ENCODE measurements at regions not wholly inside any gene's neighbourhood (a gene's known extent, or its start where the extent isn't known, plus 50 kb on each side); places are given as distances from the start of the nearest gene placed in this dataset.

DNA sequence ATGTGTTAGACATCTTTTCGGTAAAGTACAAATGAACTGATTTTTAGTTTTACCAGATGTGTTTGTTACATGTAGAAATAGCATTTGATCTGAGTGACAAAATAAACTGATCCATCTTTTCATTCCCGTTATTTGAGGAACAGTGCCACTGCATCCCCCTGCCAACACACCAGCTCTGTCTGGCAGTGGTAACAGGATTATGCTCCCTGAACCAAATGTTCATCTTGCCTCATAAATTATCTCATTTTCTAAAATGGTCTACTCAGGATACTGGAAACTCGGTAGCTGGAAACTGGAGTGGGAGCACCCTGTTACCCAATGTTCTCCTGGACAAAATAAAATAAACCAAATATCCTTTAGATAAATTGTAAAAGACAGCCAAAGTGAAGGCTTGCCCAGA is 171.6 kb downstream of the FAT4 start:
- Histone ChIP-seq H3K4me3 (replicated peaks in 1 of 3; ENCODE audit: insufficient read depth in 1 of 3, low read depth in 1 of 3, low read length in 3 of 3) (no peak overlapping the region), H3K9ac (replicated peaks; ENCODE audit: extremely low read depth, insufficient read depth, low read length) (no peak overlapping the region), H3K79me2 (ENCODE audit: control insufficient read depth, insufficient read depth, low read length) (no peaks in the 10 kb centered on the region), H3K9me3 (replicated peaks; ENCODE audit: control insufficient read depth, insufficient read depth, low read length) (no peaks in the 10 kb centered on the region), H2AFZ (ENCODE audit: low read depth, low read length) (no peak overlapping the region), H3K9me1 (replicated peaks; ENCODE audit: control insufficient read depth, extremely low read depth, insufficient read depth, low read length) (no peaks in the 10 kb centered on the region), H3K27ac (ENCODE audit: insufficient read depth, low read depth, low read length) (no peak overlapping the region), H3K4me2 (ENCODE audit: insufficient read depth, low read length) (no peak overlapping the region), H3K36me3 (ENCODE audit: control insufficient read depth in 2 of 2, extremely low read depth in 1 of 2, insufficient read depth in 2 of 2, low read length in 2 of 2) (peaks cover 16 to 21% of the 10 kb centered on the region in 2 experiments), H3K4me1 (ENCODE audit: control insufficient read depth, extremely low read depth, insufficient read depth, low read length) (no peaks in the 10 kb centered on the region), H4K20me1 (replicated peaks; ENCODE audit: control insufficient read depth, extremely low read depth, insufficient read depth, low read length) (no peaks in the 10 kb centered on the region), H3K27me3 (ENCODE audit: control insufficient read depth in 2 of 2, insufficient read depth in 2 of 2, low read length in 2 of 2) (no peaks in the 10 kb centered on the region)
- intact Hi-C loops (cut with micrococcal nuclease) (no loop called here), dilution Hi-C loops (cut with MboI; ENCODE audit: extremely low pct_ligation_motif_present, low sequenced_read_pairs) (no loop called here)
- BruUV-seq (replicated peaks): no TSS peak
- TF ChIP-seq POLR2A (IDR thresholded peaks at IDR 0.05; ENCODE audit: low read depth, low read length) (no peak), MYC (IDR thresholded peaks at IDR 0.05; ENCODE audit: low read depth, low read length) (no peak), GATA2 (IDR thresholded peaks at IDR 0.05; ENCODE audit: insufficient read depth, insufficient read length, low read depth, low read length) (no peak), EZH2 (IDR thresholded peaks at IDR 0.05; ENCODE audit: borderline replicate concordance, low read depth, low read length, severe bottlenecking) (no peak), JUN (IDR thresholded peaks at IDR 0.05; ENCODE audit: borderline replicate concordance, insufficient read depth, insufficient read length, low read depth) (no peak), FOS (IDR thresholded peaks at IDR 0.05; ENCODE audit: borderline replicate concordance, insufficient read depth, low read length) (no peak)
- TF ChIP-seq, protein P1, sequence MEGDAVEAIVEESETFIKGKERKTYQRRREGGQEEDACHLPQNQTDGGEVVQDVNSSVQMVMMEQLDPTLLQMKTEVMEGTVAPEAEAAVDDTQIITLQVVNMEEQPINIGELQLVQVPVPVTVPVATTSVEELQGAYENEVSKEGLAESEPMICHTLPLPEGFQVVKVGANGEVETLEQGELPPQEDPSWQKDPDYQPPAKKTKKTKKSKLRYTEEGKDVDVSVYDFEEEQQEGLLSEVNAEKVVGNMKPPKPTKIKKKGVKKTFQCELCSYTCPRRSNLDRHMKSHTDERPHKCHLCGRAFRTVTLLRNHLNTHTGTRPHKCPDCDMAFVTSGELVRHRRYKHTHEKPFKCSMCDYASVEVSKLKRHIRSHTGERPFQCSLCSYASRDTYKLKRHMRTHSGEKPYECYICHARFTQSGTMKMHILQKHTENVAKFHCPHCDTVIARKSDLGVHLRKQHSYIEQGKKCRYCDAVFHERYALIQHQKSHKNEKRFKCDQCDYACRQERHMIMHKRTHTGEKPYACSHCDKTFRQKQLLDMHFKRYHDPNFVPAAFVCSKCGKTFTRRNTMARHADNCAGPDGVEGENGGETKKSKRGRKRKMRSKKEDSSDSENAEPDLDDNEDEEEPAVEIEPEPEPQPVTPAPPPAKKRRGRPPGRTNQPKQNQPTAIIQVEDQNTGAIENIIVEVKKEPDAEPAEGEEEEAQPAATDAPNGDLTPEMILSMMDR (IDR thresholded peaks at IDR 0.05; ENCODE audit: extremely low read depth in 1 of 2, insufficient read depth in 1 of 2, low read depth in 1 of 2, low read length in 2 of 2): no peak
- no peak for DNase-seq (ENCODE audit: low read depth, low spot score)
- ChIA-PET CTCF (interaction anchor here (0.6 to 1.6 kb wide), 3 partner anchors 10 to 65 kb away, joined by 3 to 5 read pairs (median 4); no protein-coding TSS in a partner anchor), POLR2A (no interaction called here)
- FAIRE-seq: no peak
